ENCODE measurements at regions not wholly inside any gene's neighbourhood (a gene's known extent, or its start where the extent isn't known, plus 50 kb on each side); places are given as distances from the start of the nearest gene placed in this dataset.
"Not testable (repeated sequence)": the region's sequence is repeated elsewhere in the genome, so short reads cannot be mapped to it uniquely, and the experiment has no call there.

DNA sequence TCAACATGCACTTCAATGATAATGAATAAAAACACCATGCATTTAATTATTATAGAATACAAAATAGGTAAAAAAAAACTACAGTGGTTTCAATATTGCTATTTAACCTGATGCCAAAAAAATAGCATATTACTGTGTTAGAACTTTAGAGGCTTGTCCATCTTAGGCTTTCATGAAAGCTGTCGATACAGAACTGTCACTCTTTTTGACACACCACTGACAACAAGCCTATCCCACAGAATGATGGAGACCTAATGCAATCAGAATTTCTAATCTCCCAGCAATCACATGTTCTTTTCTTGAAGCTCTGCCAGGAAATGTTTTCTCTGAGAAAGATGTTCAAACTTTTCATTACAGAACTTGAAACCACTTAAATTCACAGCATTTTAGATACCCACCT is 490.3 kb upstream of the EPHA6 start:
- DNase-seq (ENCODE audit: low spot score): no peak

GRCh38 chr3:96330795-96331194 is 483.6 kb upstream of the EPHA6 start:
- DNase-seq (ENCODE audit: low spot score): no peak

DNA sequence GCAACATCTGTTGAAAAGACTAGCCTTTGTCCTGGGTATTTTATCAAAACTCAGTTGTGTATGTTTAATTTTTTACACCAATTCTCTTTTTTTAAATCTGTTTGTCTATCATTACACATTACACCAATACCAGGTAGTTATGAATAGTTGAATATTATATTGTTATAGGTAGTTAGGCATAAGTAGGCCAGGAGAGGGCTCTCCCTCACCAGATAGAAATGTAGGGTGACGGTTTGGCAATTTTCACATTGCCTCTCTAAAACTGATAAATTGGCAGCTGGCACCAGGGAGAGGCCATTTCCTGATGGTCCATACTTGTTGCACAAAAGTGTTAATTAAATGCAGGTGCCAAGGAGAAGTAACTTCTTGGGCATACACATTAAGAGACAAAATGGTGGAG is 483.1 kb upstream of the EPHA6 start:
- DNase-seq (ENCODE audit: low spot score): no peak

DNA sequence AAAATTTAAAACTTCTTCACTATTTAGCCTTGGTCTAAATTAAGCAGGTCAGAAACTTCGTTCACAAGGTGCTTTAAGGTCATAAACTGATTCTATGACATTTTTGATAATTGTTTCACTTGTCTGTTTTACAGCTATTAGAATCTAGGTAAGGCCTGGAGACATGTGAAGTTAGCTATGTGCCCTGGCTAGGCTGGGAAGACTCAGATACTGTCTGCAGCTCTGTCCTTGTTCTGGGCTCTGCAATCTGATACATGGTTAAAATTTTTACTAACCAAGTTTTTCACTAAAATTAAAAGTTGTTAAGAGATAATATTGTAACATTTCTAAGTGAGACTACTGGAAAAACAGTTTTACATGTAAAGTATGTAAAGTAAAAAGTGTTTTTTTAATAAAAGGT is 479.6 kb upstream of the EPHA6 start:
- no peak for DNase-seq (ENCODE audit: low spot score)

DNA sequence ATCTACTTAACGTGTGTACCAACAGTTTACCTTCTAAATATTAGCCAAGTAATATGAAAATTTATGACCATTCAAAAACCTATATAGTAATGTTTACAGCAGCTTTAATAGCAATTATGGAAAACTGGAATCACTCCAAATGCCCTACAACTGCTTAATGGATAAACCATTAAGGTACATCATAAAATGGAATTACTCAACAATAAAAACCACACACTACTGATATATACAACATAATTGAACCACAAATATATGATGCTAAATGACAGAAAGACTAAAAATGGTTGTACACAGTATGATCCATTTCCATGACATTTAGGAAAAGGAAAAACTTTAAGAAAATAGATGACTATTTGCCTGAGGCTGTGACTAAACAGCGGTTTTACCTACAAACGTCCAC is 467.1 kb upstream of the EPHA6 start:
- no peak for DNase-seq (ENCODE audit: low spot score)

DNA sequence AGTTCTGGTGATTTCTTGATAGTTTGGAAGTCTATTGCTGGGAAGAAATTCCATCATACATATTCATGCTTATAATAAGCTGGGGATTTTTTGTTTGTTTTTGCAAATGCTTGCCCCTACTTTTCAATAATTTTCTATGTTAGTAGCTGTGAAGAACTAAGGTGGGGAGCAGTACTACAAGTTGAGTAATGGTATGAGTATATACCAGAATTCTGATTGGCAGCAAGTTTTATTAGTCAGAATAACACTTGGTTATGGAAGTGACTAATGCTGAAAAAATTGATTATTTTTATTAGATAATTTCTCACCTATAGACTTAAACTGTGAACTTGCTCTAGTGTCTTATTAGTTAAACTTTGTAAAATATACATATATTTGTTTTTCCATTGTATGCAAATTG is 462.8 kb upstream of the EPHA6 start:
- DNase-seq (ENCODE audit: low spot score): not testable (repeated sequence)

DNA sequence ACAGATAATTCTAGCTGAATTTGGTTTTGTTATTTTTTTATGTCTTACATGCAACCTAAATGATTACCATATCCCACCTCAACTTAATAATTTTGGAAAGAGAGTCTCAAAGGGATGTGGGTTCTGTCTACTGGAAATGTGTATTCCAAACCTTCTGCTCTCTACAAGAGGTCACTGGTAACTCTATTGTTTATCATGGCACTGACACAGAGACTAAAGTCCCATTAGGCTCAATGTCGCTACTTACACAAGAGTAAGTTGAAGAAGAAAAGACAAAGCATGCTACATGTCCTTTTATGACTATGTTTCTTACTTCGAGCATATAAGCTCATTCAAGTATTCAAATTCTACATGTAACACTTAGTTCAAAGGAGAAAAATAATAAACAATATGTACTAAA is 460.3 kb upstream of the EPHA6 start:
- DNase-seq (ENCODE audit: low spot score): no peak

DNA sequence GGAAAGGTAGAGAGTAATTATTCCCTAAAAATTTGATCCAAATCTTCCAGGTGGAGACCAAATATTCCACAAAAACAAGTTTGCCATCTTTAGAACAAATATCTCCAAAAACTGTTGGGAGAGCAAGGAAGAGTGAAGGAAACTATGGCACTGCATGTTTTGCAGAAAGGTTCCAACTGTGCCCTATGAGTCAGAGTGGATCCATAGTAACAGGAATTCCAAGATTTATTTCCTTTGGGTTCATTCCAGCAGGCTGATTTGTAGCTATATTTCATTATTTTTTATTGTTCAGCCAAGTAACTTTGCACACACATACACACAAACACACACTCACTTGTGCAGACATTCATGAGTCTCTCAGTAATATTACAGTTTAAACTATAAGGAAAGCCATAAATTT is 459.7 kb upstream of the EPHA6 start:
- DNase-seq (ENCODE audit: low spot score): no peak

- DNase-seq (ENCODE audit: low spot score): no peak
These were observed 453.2 kb upstream of the EPHA6 start for GRCh38 chr3:96361241-96361640.

DNA sequence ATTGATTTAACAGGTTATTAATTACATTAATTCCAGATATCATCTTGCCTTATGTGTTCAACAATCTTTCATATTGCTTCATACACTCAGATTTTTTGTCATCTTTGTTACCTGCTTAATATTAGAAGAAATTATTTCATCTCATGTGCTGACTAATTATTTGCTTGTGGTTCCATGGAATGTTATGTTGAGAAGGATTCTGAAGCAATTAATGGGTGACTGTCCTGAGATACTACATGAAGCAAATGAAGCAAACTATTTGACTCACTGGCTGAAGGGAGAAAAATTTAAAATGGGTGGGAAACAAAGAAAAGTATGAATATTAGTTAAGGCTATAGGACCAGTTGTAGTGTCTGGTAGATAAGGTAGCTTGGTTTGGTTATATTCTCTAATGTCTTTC is 443.8 kb upstream of the EPHA6 start:
- peak; percentile 2 for DNase-seq (ENCODE audit: low spot score)

- DNase-seq (ENCODE audit: low spot score): no peak
These were observed 404.2 kb upstream of the EPHA6 start for GRCh38 chr3:96410006-96410730.

- DNase-seq (ENCODE audit: low spot score): no peak
These were observed 397.7 kb upstream of the EPHA6 start for GRCh38 chr3:96416549-96417255.

- DNase-seq (ENCODE audit: low spot score): no peak
These were observed 386.3 kb upstream of the EPHA6 start for GRCh38 chr3:96428097-96428496.

- peak; percentile 1 for DNase-seq (ENCODE audit: low spot score)
These were observed 384.3 kb upstream of the EPHA6 start for GRCh38 chr3:96430079-96430478.

DNA sequence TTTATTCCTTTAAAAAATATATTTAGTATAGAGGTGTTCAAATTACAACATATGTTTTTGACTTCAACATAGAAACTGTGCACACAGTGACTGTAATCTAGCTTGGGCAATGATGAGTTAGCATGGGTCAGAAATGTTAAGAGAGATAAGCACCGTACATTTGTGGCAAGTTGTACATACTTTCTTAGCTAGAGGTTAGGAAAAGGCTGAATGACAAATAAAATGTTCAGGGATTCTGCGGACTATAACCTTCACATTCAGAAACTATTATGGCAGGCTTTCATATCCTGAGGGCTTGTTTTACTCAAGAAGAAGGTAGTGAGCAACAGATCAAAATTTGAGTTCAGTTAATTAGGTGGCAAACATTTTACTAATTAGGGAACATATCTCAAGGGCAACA is 379.7 kb upstream of the EPHA6 start:
- DNase-seq (ENCODE audit: low spot score): no peak

DNA sequence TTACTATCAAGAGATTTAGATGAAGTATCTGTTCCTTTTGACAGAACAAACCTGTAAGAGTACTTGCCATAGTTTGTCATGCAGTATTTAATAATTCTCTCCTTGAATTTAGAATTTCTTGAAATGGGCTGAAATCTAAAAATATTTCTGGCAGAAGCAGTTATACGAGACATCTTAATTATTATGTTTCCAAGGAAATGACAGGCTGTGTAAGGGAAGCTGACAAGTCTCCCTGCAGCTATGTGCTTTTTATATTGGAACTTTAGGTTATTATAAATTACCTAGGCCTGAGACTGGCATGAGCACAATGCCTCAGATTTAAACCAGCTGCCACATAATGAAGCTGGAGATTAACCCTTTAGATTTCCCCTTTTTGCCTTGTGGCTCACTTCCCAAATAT is 365.0 kb upstream of the EPHA6 start:
- DNase-seq (ENCODE audit: low spot score): no peak

DNA sequence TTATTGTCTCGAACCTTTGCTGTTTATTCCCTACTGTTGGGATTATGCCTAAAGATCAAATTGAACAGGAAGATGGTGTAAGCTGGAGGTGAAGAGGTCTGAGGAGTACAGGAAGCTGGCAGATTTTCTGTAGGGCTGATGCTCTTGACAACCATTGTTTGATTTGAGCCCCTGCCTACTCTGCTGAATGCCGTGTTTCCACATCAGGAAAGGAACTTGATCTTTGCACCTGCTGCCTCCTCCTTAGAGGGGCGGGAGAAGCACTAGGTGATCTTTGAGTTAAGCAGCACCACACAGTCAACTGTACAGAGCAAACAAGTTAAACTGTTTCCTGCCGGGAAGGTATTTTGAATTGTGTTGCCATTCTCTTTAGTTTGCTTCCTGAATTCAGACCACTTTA is 364.6 kb upstream of the EPHA6 start:
- DNase-seq (ENCODE audit: low spot score): no peak

- DNase-seq (ENCODE audit: low spot score): no peak
These were observed 363.7 kb upstream of the EPHA6 start for GRCh38 chr3:96450699-96451098.

- DNase-seq (ENCODE audit: low spot score): no peak
These were observed 348.9 kb upstream of the EPHA6 start for GRCh38 chr3:96465521-96465920.

DNA sequence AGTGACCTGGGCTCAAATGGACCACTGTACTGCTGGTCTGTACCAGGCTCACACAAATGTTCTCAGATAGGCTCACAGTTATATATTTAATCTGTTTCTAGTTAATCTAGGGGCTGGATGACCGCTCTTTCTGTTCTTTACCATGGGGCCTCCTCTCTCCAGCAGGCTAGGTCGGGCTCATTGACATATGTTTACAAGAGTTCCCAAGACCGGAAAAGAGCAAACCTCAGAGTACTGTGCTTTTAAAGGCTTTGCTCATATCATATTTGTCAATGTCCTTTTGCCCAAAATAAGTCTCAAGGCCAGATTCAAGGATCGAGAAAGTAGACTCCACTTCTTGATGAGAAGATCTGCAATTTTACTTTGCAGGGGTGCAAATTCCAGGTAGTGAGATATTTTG is 348.0 kb upstream of the EPHA6 start:
- DNase-seq (ENCODE audit: low spot score): no peak

GRCh38 chr3:96467639-96468038 is 346.8 kb upstream of the EPHA6 start:
- no peak for DNase-seq (ENCODE audit: low spot score)

GRCh38 chr3:96478496-96478895 is 335.9 kb upstream of the EPHA6 start:
- peak; percentile 67 for DNase-seq (ENCODE audit: low spot score)

DNA sequence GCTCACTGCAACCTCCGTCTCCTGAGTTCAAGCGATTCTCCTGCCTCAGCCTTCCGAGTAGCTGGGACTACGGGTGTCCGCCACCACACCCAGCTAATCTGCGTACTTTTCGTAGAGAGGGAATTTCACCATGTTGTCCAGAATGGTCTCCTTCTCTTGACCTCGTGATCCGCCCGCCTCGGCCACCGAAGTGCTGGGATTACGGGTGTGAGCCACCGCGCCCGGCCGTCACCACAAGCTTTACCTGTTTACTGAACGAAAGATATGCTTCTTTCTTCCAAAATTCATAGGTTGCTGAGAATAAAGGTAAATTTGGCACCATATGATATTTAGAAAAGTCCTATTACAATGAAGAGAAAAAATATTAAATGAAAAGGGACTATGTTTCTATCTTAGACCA is 333.5 kb upstream of the EPHA6 start:
- DNase-seq (ENCODE audit: low spot score): no peak

DNA sequence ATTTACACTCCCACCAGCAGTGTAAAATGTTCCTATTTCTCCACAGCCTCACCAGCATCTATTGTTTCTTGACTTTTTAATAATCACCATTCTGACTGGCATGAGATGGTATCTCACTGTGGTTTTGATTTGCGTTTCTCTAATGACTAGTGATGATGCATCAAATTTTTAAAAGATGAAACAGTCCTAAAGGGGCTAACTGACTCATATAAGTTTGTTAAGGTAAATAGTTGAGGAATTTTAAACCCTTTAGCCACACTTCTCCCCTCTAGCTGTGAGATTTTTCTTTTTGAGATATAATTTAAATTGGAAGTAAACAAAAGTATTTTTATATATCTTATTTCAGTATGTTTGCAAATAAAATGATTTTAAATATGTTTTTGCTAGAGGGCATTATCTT is 331.2 kb upstream of the EPHA6 start:
- peak; percentile 72 for DNase-seq (ENCODE audit: low spot score)
